ENCODE measurements at regions not wholly inside any gene's neighbourhood (a gene's known extent, or its start where the extent isn't known, plus 50 kb on each side); places are given as distances from the start of the nearest gene placed in this dataset.

DNA sequence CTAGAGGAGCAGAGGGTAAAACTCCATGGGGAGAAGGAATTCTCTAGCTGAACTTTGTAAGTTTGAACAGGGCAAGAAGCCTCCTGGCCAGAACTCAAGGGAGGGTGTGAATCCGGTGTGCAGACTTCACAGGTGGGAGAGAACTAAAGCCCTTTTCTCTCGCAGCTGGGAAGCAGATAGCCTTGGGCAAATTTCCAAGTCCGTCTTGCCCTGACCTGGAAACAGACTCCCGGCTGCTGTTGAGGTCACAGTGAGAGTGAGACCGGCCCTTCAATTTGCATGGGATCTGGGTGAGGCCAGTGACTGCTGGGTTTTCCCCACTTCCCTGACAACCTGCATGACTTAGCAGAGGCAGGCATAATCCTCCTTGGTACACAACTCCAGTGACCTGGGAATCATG, 94.5 kb upstream of the ZNF827 start:
- TF ChIP-seq, protein P1, sequence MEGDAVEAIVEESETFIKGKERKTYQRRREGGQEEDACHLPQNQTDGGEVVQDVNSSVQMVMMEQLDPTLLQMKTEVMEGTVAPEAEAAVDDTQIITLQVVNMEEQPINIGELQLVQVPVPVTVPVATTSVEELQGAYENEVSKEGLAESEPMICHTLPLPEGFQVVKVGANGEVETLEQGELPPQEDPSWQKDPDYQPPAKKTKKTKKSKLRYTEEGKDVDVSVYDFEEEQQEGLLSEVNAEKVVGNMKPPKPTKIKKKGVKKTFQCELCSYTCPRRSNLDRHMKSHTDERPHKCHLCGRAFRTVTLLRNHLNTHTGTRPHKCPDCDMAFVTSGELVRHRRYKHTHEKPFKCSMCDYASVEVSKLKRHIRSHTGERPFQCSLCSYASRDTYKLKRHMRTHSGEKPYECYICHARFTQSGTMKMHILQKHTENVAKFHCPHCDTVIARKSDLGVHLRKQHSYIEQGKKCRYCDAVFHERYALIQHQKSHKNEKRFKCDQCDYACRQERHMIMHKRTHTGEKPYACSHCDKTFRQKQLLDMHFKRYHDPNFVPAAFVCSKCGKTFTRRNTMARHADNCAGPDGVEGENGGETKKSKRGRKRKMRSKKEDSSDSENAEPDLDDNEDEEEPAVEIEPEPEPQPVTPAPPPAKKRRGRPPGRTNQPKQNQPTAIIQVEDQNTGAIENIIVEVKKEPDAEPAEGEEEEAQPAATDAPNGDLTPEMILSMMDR (tag by site-specific recombination; IDR thresholded peaks at IDR 0.05), result no peak
- TF ChIP-seq ZSCAN30 (tag by site-specific recombination; IDR thresholded peaks at IDR 0.05) (no peak), REPIN1 (tag by site-specific recombination; IDR thresholded peaks at IDR 0.05; ENCODE audit: low read depth) (no peak), ZIC2 (tag by site-specific recombination; IDR thresholded peaks at IDR 0.05) (no peak), TRIM28 (IDR thresholded peaks at IDR 0.05; ENCODE audit: borderline replicate concordance, low read length) (no peak), ZNF146 (tag by site-specific recombination; IDR thresholded peaks at IDR 0.05) (no peak), ZSCAN4 (tag by site-specific recombination; IDR thresholded peaks at IDR 0.05) (no peak), PBX3 (CRISPR knock-in tag; IDR thresholded peaks at IDR 0.05) (no peak), ZBTB1 (tag by site-specific recombination; IDR thresholded peaks at IDR 0.05) (no peak), ZBTB11 (tag by site-specific recombination; conservative IDR thresholded peaks at IDR 0.05; ENCODE audit: low read depth) (no peak), ZNF398 (tag by site-specific recombination; IDR thresholded peaks at IDR 0.05) (no peak)

Data from HEK293 (cell line).